ENCODE measurements at regions not wholly inside any gene's neighbourhood (a gene's known extent, or its start where the extent isn't known, plus 50 kb on each side); places are given as distances from the start of the nearest gene placed in this dataset.

DNA sequence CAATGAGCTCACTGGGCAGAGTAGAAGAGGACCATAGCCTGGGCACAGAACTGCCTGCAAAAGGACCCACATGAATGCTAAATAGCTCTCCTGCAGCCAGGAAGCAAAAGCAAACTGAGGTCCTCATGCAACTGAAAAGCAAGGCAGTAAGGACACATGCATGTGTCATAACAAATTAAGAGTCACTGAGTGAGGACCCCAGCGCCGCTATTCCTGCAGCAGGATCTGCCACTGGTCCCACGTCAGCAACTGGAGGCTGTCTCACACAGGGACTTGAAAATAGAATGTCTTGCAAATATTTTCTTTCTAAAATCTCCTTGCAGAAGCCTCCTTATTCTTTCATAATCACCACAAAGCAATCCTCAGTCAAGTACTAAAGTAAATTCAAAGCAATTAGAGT lies 559.6 kb upstream of the DAB1 start:
- Mint-ChIP-seq H3K4me3 (no peak overlapping the region), H3K9me3 (peaks cover 0 to 4% (median 1%) of the 10 kb centered on the region in 7 donors), H3K27me3 (ENCODE audit: low read depth in 3 of 3) (peaks cover 15 to 22% (median 20%) of the 10 kb centered on the region in 3 donors), H3K27ac (no peak overlapping the region), H3K4me1 (peaks cover 7% of the 10 kb centered on the region), H3K36me3 (no peaks in the 10 kb centered on the region)
- Histone ChIP-seq H2AFZ (ENCODE audit: insufficient read depth, low read depth, low read length, poor library complexity, severe bottlenecking) (no peak overlapping the region), H3K27ac (ENCODE audit: low read depth in 1 of 2, low read length in 2 of 2) (no peak overlapping the region), H3K27me3 (ENCODE audit: control insufficient read depth in 2 of 2, insufficient read depth in 2 of 2, low read length in 2 of 2) (peaks cover 7 to 17% of the 10 kb centered on the region in 2 donors), H4K20me1 (ENCODE audit: insufficient read depth, low read length) (no peaks in the 10 kb centered on the region), H3K9me3 (replicated peaks in 1 of 2; ENCODE audit: control insufficient read depth in 1 of 2, insufficient read depth in 1 of 2, low read length in 2 of 2) (no peaks in the 10 kb centered on the region), H3K36me3 (replicated peaks in 1 of 2; ENCODE audit: control insufficient read depth in 1 of 2, insufficient read depth in 2 of 2, low read length in 2 of 2) (no peaks in the 10 kb centered on the region), H3K4me3 (replicated peaks in 1 of 3; ENCODE audit: low read depth in 2 of 3, low read length in 3 of 3) (no peak overlapping the region), H3K4me1 (ENCODE audit: control insufficient read depth in 1 of 2, insufficient read depth in 2 of 2, low read length in 2 of 2) (peaks cover 5 to 8% of the 10 kb centered on the region in 2 donors), H3K4me2 (replicated peaks; ENCODE audit: extremely low read depth, low read length, poor library complexity, severe bottlenecking) (no peak overlapping the region), H3K79me2 (ENCODE audit: insufficient read depth, low read length) (no peaks in the 10 kb centered on the region), H3K9ac (ENCODE audit: insufficient read depth, low read length, poor library complexity, severe bottlenecking) (no peak overlapping the region)
- TF ChIP-seq, protein P1, sequence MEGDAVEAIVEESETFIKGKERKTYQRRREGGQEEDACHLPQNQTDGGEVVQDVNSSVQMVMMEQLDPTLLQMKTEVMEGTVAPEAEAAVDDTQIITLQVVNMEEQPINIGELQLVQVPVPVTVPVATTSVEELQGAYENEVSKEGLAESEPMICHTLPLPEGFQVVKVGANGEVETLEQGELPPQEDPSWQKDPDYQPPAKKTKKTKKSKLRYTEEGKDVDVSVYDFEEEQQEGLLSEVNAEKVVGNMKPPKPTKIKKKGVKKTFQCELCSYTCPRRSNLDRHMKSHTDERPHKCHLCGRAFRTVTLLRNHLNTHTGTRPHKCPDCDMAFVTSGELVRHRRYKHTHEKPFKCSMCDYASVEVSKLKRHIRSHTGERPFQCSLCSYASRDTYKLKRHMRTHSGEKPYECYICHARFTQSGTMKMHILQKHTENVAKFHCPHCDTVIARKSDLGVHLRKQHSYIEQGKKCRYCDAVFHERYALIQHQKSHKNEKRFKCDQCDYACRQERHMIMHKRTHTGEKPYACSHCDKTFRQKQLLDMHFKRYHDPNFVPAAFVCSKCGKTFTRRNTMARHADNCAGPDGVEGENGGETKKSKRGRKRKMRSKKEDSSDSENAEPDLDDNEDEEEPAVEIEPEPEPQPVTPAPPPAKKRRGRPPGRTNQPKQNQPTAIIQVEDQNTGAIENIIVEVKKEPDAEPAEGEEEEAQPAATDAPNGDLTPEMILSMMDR (IDR thresholded peaks at IDR 0.05) = no peak
- DNase-seq = no peak
- 96% methylated on average over 3 of the region's 3 CpGs for WGBS (ENCODE audit: insufficient coverage)
- intact Hi-C loops (cut with micrococcal nuclease) = no loop called here

DNA sequence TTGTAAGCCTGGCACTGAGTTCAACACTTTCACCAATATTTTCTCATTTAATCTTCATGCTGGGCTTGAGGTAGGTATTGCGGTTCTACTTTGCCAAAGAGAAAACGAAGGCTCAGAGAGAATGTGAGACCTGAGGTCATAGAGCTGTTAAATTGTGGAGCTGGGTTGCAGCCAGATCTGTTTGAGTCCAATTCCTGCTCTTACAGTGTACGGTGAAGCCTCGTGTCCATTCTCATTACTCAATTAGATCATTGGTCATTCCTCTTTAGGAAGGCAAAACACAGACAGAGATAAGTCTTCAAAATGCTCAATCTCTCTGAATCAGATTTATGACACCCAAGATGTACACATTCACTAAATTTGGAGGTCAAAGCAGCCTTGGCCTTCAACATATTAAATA lies 559.0 kb upstream of the DAB1 start:
- H3K4me1 Mint-ChIP-seq = peaks cover 7% of the 10 kb centered on the region
- no peak overlapping the region for H3K27ac Mint-ChIP-seq
- H3K9me3 Mint-ChIP-seq = peaks cover 0 to 9% (median 3%) of the 10 kb centered on the region in 7 donors
- no peak overlapping the region for H3K4me3 ChIP-seq (replicated peaks in 1 of 3; ENCODE audit: low read depth in 2 of 3, low read length in 3 of 3)
- H3K4me1 ChIP-seq (ENCODE audit: control insufficient read depth in 1 of 2, insufficient read depth in 2 of 2, low read length in 2 of 2) = peaks cover 5 to 8% of the 10 kb centered on the region in 2 donors
- peaks cover 3 to 11% of the 10 kb centered on the region in 2 donors for H3K27me3 ChIP-seq (ENCODE audit: control insufficient read depth in 2 of 2, insufficient read depth in 2 of 2, low read length in 2 of 2)
- intact Hi-C loops (cut with micrococcal nuclease) = no loop called here
- H3K9me3 ChIP-seq (replicated peaks in 1 of 2; ENCODE audit: control insufficient read depth in 1 of 2, insufficient read depth in 1 of 2, low read length in 2 of 2) = no peaks in the 10 kb centered on the region
- 92% methylated on average over 4 of the region's 4 CpGs for WGBS (ENCODE audit: insufficient coverage)
- no peaks in the 10 kb centered on the region for H3K79me2 ChIP-seq (ENCODE audit: insufficient read depth, low read length)
- H3K36me3 Mint-ChIP-seq = no peaks in the 10 kb centered on the region
- H3K4me2 ChIP-seq (replicated peaks; ENCODE audit: extremely low read depth, low read length, poor library complexity, severe bottlenecking) = no peak overlapping the region
- no peak overlapping the region for H3K9ac ChIP-seq (ENCODE audit: insufficient read depth, low read length, poor library complexity, severe bottlenecking)
- H4K20me1 ChIP-seq (ENCODE audit: insufficient read depth, low read length) = no peaks in the 10 kb centered on the region
- TF ChIP-seq, protein P1 (IDR thresholded peaks at IDR 0.05) = no peak
- H3K36me3 ChIP-seq (replicated peaks in 1 of 2; ENCODE audit: control insufficient read depth in 1 of 2, insufficient read depth in 2 of 2, low read length in 2 of 2) = no peaks in the 10 kb centered on the region
- no peak overlapping the region for H3K27ac ChIP-seq (ENCODE audit: low read depth in 1 of 2, low read length in 2 of 2)
- no peak overlapping the region for H3K4me3 Mint-ChIP-seq
- H2AFZ ChIP-seq (ENCODE audit: insufficient read depth, low read depth, low read length, poor library complexity, severe bottlenecking) = no peak overlapping the region
- peaks cover 14 to 18% (median 17%) of the 10 kb centered on the region in 3 donors for H3K27me3 Mint-ChIP-seq (ENCODE audit: low read depth in 3 of 3)
- no peak for DNase-seq
